B cell (primary cell): ENCODE measurements at regions not wholly inside any gene's neighbourhood (a gene's known extent, or its start where the extent isn't known, plus 50 kb on each side); places are given as distances from the start of the nearest gene placed in this dataset.

Experiments used
- CTCF ChIP-seq: fragments of 200-600 bp; IDR thresholded peaks from one replicate; pipeline ENCODE4 v1.8.0; 2022; ENCODE audit warnings: antibody characterized with exemption, mild to moderate bottlenecking
- EZH2 ChIP-seq: IDR thresholded peaks from 2 replicates; pipeline ENCODE4 v1.6.1; 2012; ENCODE audit warnings: borderline replicate concordance, low read depth, mild to moderate bottlenecking, moderate library complexity, low read length; ENCODE audit not compliant: insufficient read depth, poor library complexity, severe bottlenecking

DNA sequence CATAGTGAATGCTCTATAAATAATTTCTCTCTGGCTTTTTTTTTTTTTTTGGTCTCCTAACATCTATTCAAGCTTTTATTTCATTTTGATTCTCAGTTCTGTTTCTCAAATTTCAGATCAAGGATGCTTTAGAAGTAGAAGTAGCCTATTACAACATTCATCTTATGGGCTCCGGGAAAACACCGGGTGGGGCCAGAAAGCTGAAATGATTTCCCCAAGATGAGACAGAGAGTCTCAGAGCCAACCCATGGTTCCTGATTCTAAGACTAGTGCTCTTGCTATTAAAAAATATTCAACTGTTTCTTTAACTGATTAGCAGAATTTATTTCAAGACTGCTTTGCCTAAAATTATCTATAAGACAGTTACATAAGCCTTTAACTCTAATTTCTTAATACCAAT, 147.2 kb upstream of the CCDC68 start:
- no peak for TF ChIP-seq EZH2
- no peak for TF ChIP-seq CTCF
